ENCODE measurements at regions not wholly inside any gene's neighbourhood (a gene's known extent, or its start where the extent isn't known, plus 50 kb on each side); places are given as distances from the start of the nearest gene placed in this dataset.

GRCh38 chr6:1100269-1100668, 211.6 kb upstream of the FOXQ1 start:
- H3K27me3 ChIP-seq: no peaks in the 10 kb centered on the region
- H3K9me2 ChIP-seq (replicated peaks; ENCODE audit: insufficient read depth): no peaks in the 10 kb centered on the region
- no peaks in the 10 kb centered on the region for H3K9me3 ChIP-seq (ENCODE audit: low read depth)
- no peak overlapping the region for H3K27ac ChIP-seq
- H3K79me2 ChIP-seq: no peaks in the 10 kb centered on the region
- TF ChIP-seq EZH2 (IDR thresholded peaks at IDR 0.05; ENCODE audit: borderline replicate concordance) (no peak), EZH2phosphoT487 (IDR thresholded peaks at IDR 0.05; ENCODE audit: low read depth, severe bottlenecking, unreplicated experiment) (no peak), CTCF (IDR thresholded peaks at IDR 0.05; ENCODE audit: poor library complexity) (no peak)
- 67% methylated on average over 8 of the region's 8 CpGs for WGBS (ENCODE audit: low lambda C conversion rate, missing lambda C conversion rate)
- H3K4me1 ChIP-seq (ENCODE audit: insufficient read depth): no peaks in the 10 kb centered on the region
- no peak overlapping the region for H3K4me3 ChIP-seq
- no peaks in the 10 kb centered on the region for H4K20me1 ChIP-seq (ENCODE audit: insufficient read depth, poor library complexity, severe bottlenecking)
- H3K36me3 ChIP-seq (replicated peaks; ENCODE audit: insufficient read depth, low read depth): no peaks in the 10 kb centered on the region
- no peak overlapping the region for H3K4me2 ChIP-seq
- DNase-seq (ENCODE audit: low spot score): no peak
- H2AFZ ChIP-seq: no peak overlapping the region

- TF ChIP-seq CTCF (IDR thresholded peaks at IDR 0.05; ENCODE audit: poor library complexity) (no peak), EZH2phosphoT487 (IDR thresholded peaks at IDR 0.05; ENCODE audit: low read depth, severe bottlenecking, unreplicated experiment) (no peak), EZH2 (IDR thresholded peaks at IDR 0.05; ENCODE audit: borderline replicate concordance) (no peak)
- WGBS (ENCODE audit: low lambda C conversion rate, missing lambda C conversion rate): 70% methylated on average over 9 of the region's 9 CpGs
- Histone ChIP-seq H3K9me2 (replicated peaks; ENCODE audit: insufficient read depth) (no peaks in the 10 kb centered on the region), H3K4me1 (ENCODE audit: insufficient read depth) (no peaks in the 10 kb centered on the region), H3K27ac (no peak overlapping the region), H3K27me3 (no peaks in the 10 kb centered on the region), H3K9me3 (ENCODE audit: low read depth) (no peaks in the 10 kb centered on the region), H3K36me3 (replicated peaks; ENCODE audit: insufficient read depth, low read depth) (no peaks in the 10 kb centered on the region), H3K4me2 (no peak overlapping the region), H2AFZ (no peak overlapping the region), H3K4me3 (no peak overlapping the region), H4K20me1 (ENCODE audit: insufficient read depth, poor library complexity, severe bottlenecking) (no peaks in the 10 kb centered on the region), H3K79me2 (no peaks in the 10 kb centered on the region)
- DNase-seq (ENCODE audit: low spot score): no peak
These were observed 212.6 kb upstream of the FOXQ1 start for GRCh38 chr6:1099264-1099663.

- Histone ChIP-seq H3K4me2 (no peak overlapping the region), H3K27ac (no peak overlapping the region), H3K4me3 (no peak overlapping the region), H3K79me2 (no peaks in the 10 kb centered on the region), H3K36me3 (replicated peaks; ENCODE audit: insufficient read depth, low read depth) (no peaks in the 10 kb centered on the region), H4K20me1 (ENCODE audit: insufficient read depth, poor library complexity, severe bottlenecking) (no peaks in the 10 kb centered on the region), H3K4me1 (ENCODE audit: insufficient read depth) (no peaks in the 10 kb centered on the region), H2AFZ (no peak overlapping the region), H3K9me2 (replicated peaks; ENCODE audit: insufficient read depth) (no peaks in the 10 kb centered on the region), H3K9me3 (ENCODE audit: low read depth) (no peaks in the 10 kb centered on the region), H3K27me3 (no peaks in the 10 kb centered on the region)
- DNase-seq (ENCODE audit: low spot score): no peak
- WGBS (ENCODE audit: low lambda C conversion rate, missing lambda C conversion rate): 96% methylated on average over 11 of the region's 11 CpGs
- TF ChIP-seq EZH2phosphoT487 (IDR thresholded peaks at IDR 0.05; ENCODE audit: low read depth, severe bottlenecking, unreplicated experiment) (no peak), EZH2 (IDR thresholded peaks at IDR 0.05; ENCODE audit: borderline replicate concordance) (no peak), CTCF (IDR thresholded peaks at IDR 0.05; ENCODE audit: poor library complexity) (no peak)
These were observed 214.7 kb upstream of the FOXQ1 start for GRCh38 chr6:1096967-1097765.

Measured in hepatocyte (in vitro differentiated cells).